HCT116 (cell line): ENCODE measurements at regions not wholly inside any gene's neighbourhood (a gene's known extent, or its start where the extent isn't known, plus 50 kb on each side); places are given as distances from the start of the nearest gene placed in this dataset.

Experiments used
- ATAC-seq: fragments of 200-7000 bp; cut with Tn5 transposase; 2 replicates; pipeline ENCODE4 v1.9.1; 2020; ENCODE audit warnings: mild to moderate bottlenecking, moderate library complexity
- BruUV-seq: library from RNA; stranded (reverse); fragments of 400-500 nt; replicated peaks from 2 replicates; lab custom pipeline; 2021; lab: Mats Ljungman, UMichigan
- CTCF ChIA-PET: fragments of 300-600 bp; sonication (Branson Sonifier 250); formaldehyde crosslinking; loops from one replicate; lab custom pipeline; 2021; ENCODE audit warnings: antibody characterized with exemption; lab: Charles Lee
- POLR2A ChIA-PET: fragments of 300-600, 350-600 bp; sonication (Branson Sonifier 250); formaldehyde crosslinking; loops from one replicate; lab custom pipeline; 2021; ENCODE audit warnings: antibody characterized with exemption; lab: Charles Lee
- RAD21 ChIA-PET, 2 experiments: fragments of 300-600 bp; sonication (Branson Sonifier 250); formaldehyde crosslinking; loops; one replicate each; lab custom pipeline; 2023; ENCODE audit warnings: low total read pairs in 2 of 2; ENCODE audit not compliant: uncharacterized antibody in 2 of 2, unreplicated experiment in 2 of 2, low non-redundant PET in 1 of 2; lab: Charles Lee
- DNase-seq: peaks from one replicate; pipeline ENCODE4 v3.0.0-alpha.2; 2010; ENCODE audit warnings: low read depth, low spot score
- H2AFZ ChIP-seq: fragments of 200-600 bp; shearing (Covaris generic), sonication (generic); 2 replicates; pipeline ENCODE4 v1.6.1; 2017; ENCODE audit warnings: low read depth, mixed run types, mixed read lengths, antibody characterized with exemption, low read length; ENCODE audit not compliant: poor library complexity, severe bottlenecking
- H3K27ac ChIP-seq: 2 replicates; pipeline ENCODE4 v1.5.1; 2012; ENCODE audit warnings: low read depth, low read length
- H3K27me3 ChIP-seq: fragments of 200-600 bp; sonication (generic); 2 replicates; pipeline ENCODE4 v1.6.1; 2016; ENCODE audit warnings: mixed run types, low read length, mixed read lengths; ENCODE audit not compliant: insufficient read depth
- H3K36me3 ChIP-seq, 2 experiments: fragments of 200-500 bp in 1 of 2; fragments of 200-600 bp in 1 of 2; sonication (Bioruptor generic) in 1 of 2; sonication (generic) in 1 of 2; 2 replicates each; pipeline versions ENCODE4 v1.5.1 to v1.6.1; 2014 to 2016; ENCODE audit warnings: low read length in 2 of 2, inconsistent platforms in 1 of 2, mixed read lengths in 1 of 2, mixed run types in 1 of 2; ENCODE audit not compliant: insufficient read depth in 2 of 2, control insufficient read depth in 1 of 2
- H3K4me1 ChIP-seq, 2 experiments: fragments of 200-600 bp in 1 of 2; sonication (generic) in 1 of 2; 2 replicates each; pipeline versions ENCODE4 v1.5.1 to v1.6.1; 2012 to 2017; ENCODE audit warnings: low read length in 2 of 2, inconsistent platforms in 1 of 2, mild to moderate bottlenecking in 1 of 2, mixed read lengths in 1 of 2, mixed run types in 1 of 2, moderate library complexity in 1 of 2; ENCODE audit not compliant: insufficient read depth in 2 of 2, control insufficient read depth in 1 of 2
- H3K4me2 ChIP-seq: fragments of 200-600 bp; sonication (generic); 2 replicates; pipeline ENCODE4 v1.6.1; 2017; ENCODE audit warnings: mixed run types, low read length, mixed read lengths
- H3K4me3 ChIP-seq, 2 experiments: fragments of 200-600 bp in 1 of 2; sonication (generic) in 1 of 2; replicated peaks in 1 of 2; 2 replicates each; pipeline ENCODE4 v1.5.1; 2011 to 2016; ENCODE audit warnings: low read length in 2 of 2, control low read depth in 1 of 2, low read depth in 1 of 2, mild to moderate bottlenecking in 1 of 2, mixed read lengths in 1 of 2, mixed run types in 1 of 2
- H3K79me2 ChIP-seq: fragments of 200-600 bp; sonication (generic); 2 replicates; pipeline ENCODE4 v1.6.1; 2017; ENCODE audit warnings: mild to moderate bottlenecking, mixed run types, low read length, moderate library complexity, mixed read lengths; ENCODE audit not compliant: insufficient read depth
- H3K9ac ChIP-seq: fragments of 200-600 bp; sonication (generic); 2 replicates; pipeline ENCODE4 v1.6.1; 2016; ENCODE audit warnings: low read length, mixed read lengths
- H3K9me2 ChIP-seq: fragments of 200-600 bp; sonication (generic), shearing (Covaris generic); 2 replicates; pipeline ENCODE4 v1.6.1; 2017; ENCODE audit warnings: mixed run types, mild to moderate bottlenecking, moderate library complexity; ENCODE audit not compliant: insufficient read depth
- H3K9me3 ChIP-seq, 2 experiments: fragments of 200-500 bp in 1 of 2; fragments of 200-600 bp in 1 of 2; sonication (Bioruptor generic) in 1 of 2; sonication (generic) in 1 of 2; 2 replicates each; pipeline ENCODE4 v1.6.1; 2014 to 2017; ENCODE audit warnings: low read length in 2 of 2, mixed read lengths in 2 of 2, inconsistent platforms in 1 of 2, low read depth in 1 of 2, mild to moderate bottlenecking in 1 of 2, mixed run types in 1 of 2, moderate library complexity in 1 of 2; ENCODE audit not compliant: control insufficient read depth in 1 of 2, insufficient read depth in 1 of 2
- H4K20me1 ChIP-seq: fragments of 200-600 bp; sonication (generic), shearing (Covaris generic); 2 replicates; pipeline ENCODE4 v1.6.1; 2017; ENCODE audit warnings: mixed run types, mild to moderate bottlenecking, moderate library complexity; ENCODE audit not compliant: insufficient read depth
- CEBPB ChIP-seq: IDR thresholded peaks from 2 replicates; pipeline ENCODE4 v1.6.1; 2012; ENCODE audit warnings: low read depth
- EGR1 ChIP-seq: IDR thresholded peaks from 2 replicates; pipeline ENCODE4 v1.6.1; 2012; ENCODE audit warnings: low read depth
- ELF1 ChIP-seq: IDR thresholded peaks from 2 replicates; pipeline ENCODE4 v1.6.1; 2012; ENCODE audit warnings: low read depth, borderline replicate concordance
- EZH2 ChIP-seq: fragments of 200-600 bp; sonication (generic); IDR thresholded peaks from 2 replicates; pipeline ENCODE4 v1.6.1; 2017; ENCODE audit warnings: antibody characterized with exemption, mixed run types
- EZH2phosphoT487 ChIP-seq: fragments of 200-600 bp; IDR thresholded peaks from 2 replicates; pipeline ENCODE4 v1.6.1; 2018; ENCODE audit warnings: antibody characterized with exemption, borderline replicate concordance
- FOSL1 ChIP-seq: IDR thresholded peaks from 2 replicates; pipeline ENCODE4 v1.6.1; 2012; ENCODE audit warnings: low read depth
- JUND ChIP-seq: IDR thresholded peaks from 2 replicates; pipeline ENCODE4 v1.6.1; 2012
- MAX ChIP-seq: IDR thresholded peaks from 2 replicates; pipeline ENCODE4 v1.6.1; 2012
- POLR2A ChIP-seq: IDR thresholded peaks from 2 replicates; pipeline ENCODE4 v1.7.0; 2011; ENCODE audit warnings: borderline replicate concordance; ENCODE audit not compliant: insufficient read depth, insufficient read length; ENCODE audit errors: extremely low read depth
- POLR2AphosphoS5 ChIP-seq: IDR thresholded peaks from 2 replicates; pipeline ENCODE4 v1.6.1; 2011; ENCODE audit warnings: mild to moderate bottlenecking, low read depth, low read length, moderate library complexity
- RAD21 ChIP-seq: IDR thresholded peaks from 2 replicates; pipeline ENCODE4 v1.6.1; 2012; ENCODE audit warnings: low read depth, mild to moderate bottlenecking
- SIN3A ChIP-seq: IDR thresholded peaks from 2 replicates; pipeline ENCODE4 v1.6.1; 2012; ENCODE audit warnings: low read depth
- SP1 ChIP-seq: IDR thresholded peaks from 2 replicates; pipeline ENCODE4 v1.6.1; 2012; ENCODE audit warnings: low read depth
- SRF ChIP-seq: IDR thresholded peaks from 2 replicates; pipeline ENCODE4 v1.6.1; 2012; ENCODE audit warnings: low read depth
- TCF7L2 ChIP-seq: IDR thresholded peaks from 2 replicates; pipeline ENCODE4 v1.7.0; 2011; ENCODE audit warnings: borderline replicate concordance, inconsistent platforms; ENCODE audit not compliant: insufficient read depth, insufficient read length; ENCODE audit errors: extremely low read depth
- ZNF274 ChIP-seq: fragments of 200-500 bp; sonication (Bioruptor generic); IDR thresholded peaks from 2 replicates; pipeline ENCODE4 v1.6.1; 2014; ENCODE audit warnings: mild to moderate bottlenecking, low read depth, low read length, inconsistent platforms
- intact Hi-C: fragments of 100-400 bp; cut with micrococcal nuclease; formaldehyde crosslinking; loops from 2 replicates; pipeline ENCODE4 v1.10.0; 2022
- TF ChIP-seq, protein P1 (sequence below): IDR thresholded peaks from 2 replicates; pipeline ENCODE4 v1.6.1; 2012
- TF ChIP-seq, protein P2 (sequence below): IDR thresholded peaks from 2 replicates; pipeline ENCODE4 v1.6.1; 2012; ENCODE audit warnings: low read depth

DNA sequence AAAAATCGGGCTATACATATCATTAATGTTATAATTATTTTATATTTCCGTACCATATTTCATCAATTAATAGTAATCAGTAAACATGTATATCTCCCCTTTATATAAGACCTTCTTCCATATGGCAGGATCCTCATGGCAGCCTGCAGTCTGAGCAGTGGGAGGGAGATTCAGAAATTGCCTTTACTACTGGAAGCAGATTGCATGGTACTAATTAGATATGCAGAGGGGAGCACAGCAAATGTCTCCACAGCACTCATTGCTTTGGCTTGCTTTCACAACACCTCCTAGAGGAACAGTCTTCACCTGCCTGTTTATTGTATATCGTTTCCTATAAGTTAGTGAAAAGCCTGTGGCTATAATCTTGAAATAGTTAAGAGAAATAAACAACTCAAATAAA lies 585.8 kb upstream of the GOT2 start:
- no peak for TF ChIP-seq EGR1
- TF ChIP-seq SP1: no peak
- no peak for TF ChIP-seq POLR2A
- no peak for TF ChIP-seq EZH2phosphoT487
- TF ChIP-seq ZNF274: no peak
- no peak for TF ChIP-seq FOSL1
- no peak for TF ChIP-seq RAD21
- TF ChIP-seq, protein P1, sequence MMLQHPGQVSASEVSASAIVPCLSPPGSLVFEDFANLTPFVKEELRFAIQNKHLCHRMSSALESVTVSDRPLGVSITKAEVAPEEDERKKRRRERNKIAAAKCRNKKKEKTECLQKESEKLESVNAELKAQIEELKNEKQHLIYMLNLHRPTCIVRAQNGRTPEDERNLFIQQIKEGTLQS: no peak
- TF ChIP-seq EZH2: no peak
- no peak for TF ChIP-seq MAX
- TF ChIP-seq SIN3A: no peak
- TF ChIP-seq SRF: no peak
- TF ChIP-seq JUND: no peak
- TF ChIP-seq TCF7L2: no peak
- Histone ChIP-seq H3K9ac (no peak overlapping the region), H3K79me2 (no peaks in the 10 kb centered on the region), H3K9me3 (peaks cover 9 to 19% of the 10 kb centered on the region in 2 experiments; a peak in 2 of 4 replicates), H3K27ac (no peak overlapping the region), H3K4me1 (no peaks in the 10 kb centered on the region), H4K20me1 (no peaks in the 10 kb centered on the region), H3K9me2 (no peaks in the 10 kb centered on the region), H3K4me2 (no peak overlapping the region), H3K36me3 (no peaks in the 10 kb centered on the region), H2AFZ (no peak overlapping the region), H3K27me3 (no peaks in the 10 kb centered on the region), H3K4me3 (no peak overlapping the region)
- RAD21 ChIA-PET: no interaction called here
- no peak for DNase-seq
- CTCF ChIA-PET: no interaction called here
- BruUV-seq: no TSS peak
- ATAC-seq: no peak
- POLR2A ChIA-PET: no interaction called here
- intact Hi-C loops: no loop called here

- ChIA-PET RAD21 (no interaction called here), CTCF (no interaction called here), POLR2A (no interaction called here)
- Histone ChIP-seq H3K9me3 (peaks cover 6 to 9% of the 10 kb centered on the region in 2 experiments; a peak in 2 of 4 replicates), H3K4me1 (no peaks in the 10 kb centered on the region), H3K27me3 (no peaks in the 10 kb centered on the region), H3K36me3 (no peaks in the 10 kb centered on the region), H3K9ac (no peak overlapping the region), H3K79me2 (no peaks in the 10 kb centered on the region), H3K4me2 (no peak overlapping the region), H3K4me3 (no peak overlapping the region), H4K20me1 (no peaks in the 10 kb centered on the region), H3K27ac (no peak overlapping the region), H3K9me2 (no peaks in the 10 kb centered on the region), H2AFZ (no peak overlapping the region)
- BruUV-seq: no TSS peak
- intact Hi-C loops: no loop called here
- DNase-seq (no peak), ATAC-seq (no peak)
- TF ChIP-seq ELF1 (no peak), SIN3A (no peak), ZNF274 (no peak), EZH2 (no peak), CEBPB (no peak), RAD21 (no peak), SRF (no peak), EGR1 (no peak), JUND (no peak), MAX (no peak), EZH2phosphoT487 (no peak), POLR2AphosphoS5 (no peak), TCF7L2 (no peak), FOSL1 (no peak)
- TF ChIP-seq, protein P2, sequence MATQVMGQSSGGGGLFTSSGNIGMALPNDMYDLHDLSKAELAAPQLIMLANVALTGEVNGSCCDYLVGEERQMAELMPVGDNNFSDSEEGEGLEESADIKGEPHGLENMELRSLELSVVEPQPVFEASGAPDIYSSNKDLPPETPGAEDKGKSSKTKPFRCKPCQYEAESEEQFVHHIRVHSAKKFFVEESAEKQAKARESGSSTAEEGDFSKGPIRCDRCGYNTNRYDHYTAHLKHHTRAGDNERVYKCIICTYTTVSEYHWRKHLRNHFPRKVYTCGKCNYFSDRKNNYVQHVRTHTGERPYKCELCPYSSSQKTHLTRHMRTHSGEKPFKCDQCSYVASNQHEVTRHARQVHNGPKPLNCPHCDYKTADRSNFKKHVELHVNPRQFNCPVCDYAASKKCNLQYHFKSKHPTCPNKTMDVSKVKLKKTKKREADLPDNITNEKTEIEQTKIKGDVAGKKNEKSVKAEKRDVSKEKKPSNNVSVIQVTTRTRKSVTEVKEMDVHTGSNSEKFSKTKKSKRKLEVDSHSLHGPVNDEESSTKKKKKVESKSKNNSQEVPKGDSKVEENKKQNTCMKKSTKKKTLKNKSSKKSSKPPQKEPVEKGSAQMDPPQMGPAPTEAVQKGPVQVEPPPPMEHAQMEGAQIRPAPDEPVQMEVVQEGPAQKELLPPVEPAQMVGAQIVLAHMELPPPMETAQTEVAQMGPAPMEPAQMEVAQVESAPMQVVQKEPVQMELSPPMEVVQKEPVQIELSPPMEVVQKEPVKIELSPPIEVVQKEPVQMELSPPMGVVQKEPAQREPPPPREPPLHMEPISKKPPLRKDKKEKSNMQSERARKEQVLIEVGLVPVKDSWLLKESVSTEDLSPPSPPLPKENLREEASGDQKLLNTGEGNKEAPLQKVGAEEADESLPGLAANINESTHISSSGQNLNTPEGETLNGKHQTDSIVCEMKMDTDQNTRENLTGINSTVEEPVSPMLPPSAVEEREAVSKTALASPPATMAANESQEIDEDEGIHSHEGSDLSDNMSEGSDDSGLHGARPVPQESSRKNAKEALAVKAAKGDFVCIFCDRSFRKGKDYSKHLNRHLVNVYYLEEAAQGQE: no peak
These were observed 571.7 kb upstream of the GOT2 start for GRCh38 chr16:59305850-59306249.
